ENCODE measurements at regions not wholly inside any gene's neighbourhood (a gene's known extent, or its start where the extent isn't known, plus 50 kb on each side); places are given as distances from the start of the nearest gene placed in this dataset.

DNA sequence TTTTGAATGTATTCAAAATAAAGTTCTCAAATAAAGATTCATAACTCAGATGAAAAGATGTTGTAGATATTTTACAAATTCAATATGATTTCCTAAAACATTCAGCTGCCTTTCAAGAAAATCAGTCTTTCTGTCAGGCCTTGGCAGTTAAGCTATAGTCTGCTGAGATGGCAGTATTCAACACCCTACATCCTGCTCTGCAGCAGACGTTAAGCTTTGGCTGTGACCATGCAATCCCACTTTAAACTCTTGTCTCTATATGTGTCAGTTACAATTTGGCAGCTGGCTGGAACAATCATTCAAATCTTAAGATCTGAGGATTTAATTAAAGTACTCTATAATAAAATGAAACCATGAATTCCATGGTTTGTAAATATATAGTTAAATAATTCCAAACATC, 567.3 kb upstream of the ZNF804A start:
- no peak for DNase-seq (ENCODE audit: low spot score)
- in situ Hi-C loops (cut with MboI; ENCODE audit: low pct_unique_long_range_greater_than_20kb, low sequenced_read_pairs, unreplicated experiment) = no loop called here
- TF ChIP-seq, protein P1, sequence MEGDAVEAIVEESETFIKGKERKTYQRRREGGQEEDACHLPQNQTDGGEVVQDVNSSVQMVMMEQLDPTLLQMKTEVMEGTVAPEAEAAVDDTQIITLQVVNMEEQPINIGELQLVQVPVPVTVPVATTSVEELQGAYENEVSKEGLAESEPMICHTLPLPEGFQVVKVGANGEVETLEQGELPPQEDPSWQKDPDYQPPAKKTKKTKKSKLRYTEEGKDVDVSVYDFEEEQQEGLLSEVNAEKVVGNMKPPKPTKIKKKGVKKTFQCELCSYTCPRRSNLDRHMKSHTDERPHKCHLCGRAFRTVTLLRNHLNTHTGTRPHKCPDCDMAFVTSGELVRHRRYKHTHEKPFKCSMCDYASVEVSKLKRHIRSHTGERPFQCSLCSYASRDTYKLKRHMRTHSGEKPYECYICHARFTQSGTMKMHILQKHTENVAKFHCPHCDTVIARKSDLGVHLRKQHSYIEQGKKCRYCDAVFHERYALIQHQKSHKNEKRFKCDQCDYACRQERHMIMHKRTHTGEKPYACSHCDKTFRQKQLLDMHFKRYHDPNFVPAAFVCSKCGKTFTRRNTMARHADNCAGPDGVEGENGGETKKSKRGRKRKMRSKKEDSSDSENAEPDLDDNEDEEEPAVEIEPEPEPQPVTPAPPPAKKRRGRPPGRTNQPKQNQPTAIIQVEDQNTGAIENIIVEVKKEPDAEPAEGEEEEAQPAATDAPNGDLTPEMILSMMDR (IDR thresholded peaks at IDR 0.05; ENCODE audit: extremely low read depth, insufficient read depth, missing control alignments) = no peak

DNA sequence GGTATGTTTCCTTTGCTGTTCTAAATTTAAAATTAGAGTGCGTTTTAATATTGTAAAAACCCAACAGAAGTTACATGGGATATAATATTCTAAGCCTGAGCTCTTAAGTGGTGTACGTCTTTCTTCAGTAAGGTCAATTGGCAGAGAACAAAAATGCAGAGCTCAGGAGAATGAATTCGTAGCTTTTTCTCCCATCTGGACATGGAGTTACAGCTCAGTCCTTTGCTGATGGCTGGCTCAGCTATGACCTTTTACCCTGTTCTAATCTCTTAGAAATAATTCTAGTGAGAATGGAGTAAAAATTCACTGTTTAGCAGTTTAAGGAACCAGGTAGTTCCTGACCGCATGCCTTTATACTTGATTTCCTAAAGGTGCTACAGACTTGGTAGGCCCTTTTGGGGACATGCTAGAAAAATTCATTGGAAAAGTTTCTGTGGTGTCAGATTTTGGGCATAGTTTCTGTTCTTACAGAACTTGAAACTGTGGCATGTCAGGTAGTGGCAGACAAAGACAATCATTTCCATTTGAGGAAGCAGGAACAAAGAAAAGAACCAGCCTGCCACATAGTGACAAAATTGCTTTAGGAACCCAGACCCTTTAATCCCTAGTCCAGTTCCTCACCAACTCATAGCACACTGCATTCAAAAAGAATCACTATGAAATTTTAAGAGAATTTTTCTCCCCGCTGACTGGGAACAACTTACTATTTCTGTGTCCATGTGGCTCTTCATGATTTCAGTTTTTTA, 566.8 kb upstream of the ZNF804A start:
- in situ Hi-C loops (cut with MboI; ENCODE audit: low pct_unique_long_range_greater_than_20kb, low sequenced_read_pairs, unreplicated experiment) = no loop called here
- DNase-seq (ENCODE audit: low spot score) = no peak
- TF ChIP-seq, protein P1 (IDR thresholded peaks at IDR 0.05; ENCODE audit: extremely low read depth, insufficient read depth, missing control alignments) = peak; percentile 30

DNA sequence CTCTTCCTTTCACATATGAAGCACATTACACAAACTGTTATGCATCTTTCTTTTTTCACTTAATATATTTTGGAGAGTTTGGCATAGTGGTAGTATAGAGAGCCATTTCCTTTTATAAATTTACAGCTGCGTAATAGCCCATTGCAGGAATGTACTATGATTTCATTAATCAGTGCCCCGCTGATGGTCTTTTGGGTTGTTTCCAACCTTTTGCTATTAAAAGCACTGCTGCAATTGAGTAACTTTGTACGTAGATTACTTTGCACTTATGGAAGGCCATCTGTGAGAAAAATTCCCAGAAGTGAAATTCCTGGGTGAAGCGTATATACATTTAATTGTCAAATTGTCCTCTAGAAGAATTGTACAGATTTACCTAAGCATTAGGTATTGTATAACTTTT, 565.3 kb upstream of the ZNF804A start:
- TF ChIP-seq, protein P1 (IDR thresholded peaks at IDR 0.05; ENCODE audit: extremely low read depth, insufficient read depth, missing control alignments) = no peak
- in situ Hi-C loops (cut with MboI; ENCODE audit: low pct_unique_long_range_greater_than_20kb, low sequenced_read_pairs, unreplicated experiment) = no loop called here
- DNase-seq (ENCODE audit: low spot score) = no peak

DNA sequence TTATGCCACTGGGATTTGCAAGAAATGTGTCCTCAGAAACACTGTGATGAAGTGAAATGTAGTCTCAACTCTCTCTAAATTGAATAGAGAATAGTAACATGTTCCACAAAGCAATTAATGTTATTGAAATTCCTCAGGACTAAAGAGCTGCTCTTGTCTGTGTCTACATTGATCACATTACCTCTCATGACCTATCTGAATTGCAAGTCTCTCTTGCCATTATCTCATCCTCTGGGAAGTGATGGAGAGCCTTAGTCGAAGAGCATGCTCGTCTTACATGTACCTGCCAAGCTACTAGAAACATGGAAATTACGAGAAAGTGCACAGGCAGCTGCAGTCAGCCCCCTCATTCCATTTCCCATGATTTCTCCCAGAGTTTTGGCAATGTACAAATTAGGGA, 561.1 kb upstream of the ZNF804A start:
- no peak for DNase-seq (ENCODE audit: low spot score)
- TF ChIP-seq, protein P1 (IDR thresholded peaks at IDR 0.05; ENCODE audit: extremely low read depth, insufficient read depth, missing control alignments) = no peak
- in situ Hi-C loops (cut with MboI; ENCODE audit: low pct_unique_long_range_greater_than_20kb, low sequenced_read_pairs, unreplicated experiment) = no loop called here

DNA sequence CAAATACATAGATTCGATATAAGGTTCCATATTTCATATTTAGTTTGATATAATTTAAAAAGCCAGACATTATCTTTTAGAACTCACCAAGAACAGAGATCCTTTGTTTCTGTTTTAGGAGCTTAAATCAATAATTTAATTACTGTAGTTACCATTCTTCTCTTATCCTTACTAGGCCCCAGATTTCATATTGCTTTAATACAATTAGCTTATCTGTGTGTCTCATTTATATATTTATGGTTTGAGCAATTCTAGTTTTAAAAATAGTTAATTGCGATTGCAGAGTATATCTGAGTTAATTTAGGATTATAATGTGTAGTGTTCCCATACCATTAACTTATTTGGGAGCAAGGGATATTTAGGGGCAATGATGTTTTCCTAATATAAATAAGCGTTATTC, 558.8 kb upstream of the ZNF804A start:
- TF ChIP-seq, protein P1 (IDR thresholded peaks at IDR 0.05; ENCODE audit: extremely low read depth, insufficient read depth, missing control alignments) = no peak
- in situ Hi-C loops (cut with MboI; ENCODE audit: low pct_unique_long_range_greater_than_20kb, low sequenced_read_pairs, unreplicated experiment) = no loop called here
- no peak for DNase-seq (ENCODE audit: low spot score)

DNA sequence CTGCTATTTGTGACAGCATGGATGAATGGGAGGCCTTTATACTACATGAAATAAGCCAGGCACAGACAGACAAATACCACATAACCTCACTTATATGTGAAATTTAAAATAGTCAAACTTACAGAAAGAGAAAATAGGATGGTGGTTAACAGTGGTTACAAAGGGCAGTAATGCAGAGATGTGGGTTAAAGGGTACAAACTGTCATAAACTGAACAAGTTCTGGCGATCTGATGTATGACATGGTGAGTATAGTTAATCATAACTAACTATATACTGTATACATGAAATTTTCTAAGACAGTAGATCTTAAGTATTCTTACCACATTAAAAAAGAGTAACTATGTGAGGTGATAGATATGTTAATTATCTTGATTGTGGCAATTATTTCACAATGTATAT, 558.1 kb upstream of the ZNF804A start:
- DNase-seq (ENCODE audit: low spot score) = no peak
- TF ChIP-seq, protein P1 (IDR thresholded peaks at IDR 0.05; ENCODE audit: extremely low read depth, insufficient read depth, missing control alignments) = no peak
- in situ Hi-C loops (cut with MboI; ENCODE audit: low pct_unique_long_range_greater_than_20kb, low sequenced_read_pairs, unreplicated experiment) = no loop called here
